K562 (cell line): ENCODE measurements at regions not wholly inside any gene's neighbourhood (a gene's known extent, or its start where the extent isn't known, plus 50 kb on each side); places are given as distances from the start of the nearest gene placed in this dataset.

Experiments used
- FOS ChIP-seq: IDR thresholded peaks from 3 replicates; pipeline ENCODE4 v1.6.1; 2011; ENCODE audit not compliant: insufficient read length; ENCODE audit errors: extremely low read depth
- HNRNPH1 ChIP-seq: fragments of 200-400 bp; formaldehyde crosslinking; optimal IDR thresholded peaks from 2 replicates; pipeline ENCODE3; 2017; ENCODE audit warnings: low read depth, mild to moderate bottlenecking, low read length, moderate library complexity
- ILK ChIP-seq: fragments of 450-650 bp; IDR thresholded peaks from 2 replicates; pipeline ENCODE4 v1.6.1; 2016; ENCODE audit warnings: missing genetic modification characterization, low read depth, mild to moderate bottlenecking, missing compliant biosample characterization, moderate library complexity, borderline replicate concordance
- LEF1 ChIP-seq: fragments of 450-650 bp; IDR thresholded peaks from 2 replicates; pipeline ENCODE4 v1.6.1; 2016; ENCODE audit warnings: mild to moderate bottlenecking
- NCOA2 ChIP-seq, 2 experiments: fragments of 450-650 bp; IDR thresholded peaks; 2 replicates each; pipeline ENCODE4 v1.6.1; 2018; ENCODE audit warnings: mild to moderate bottlenecking in 2 of 2, moderate library complexity in 1 of 2; ENCODE audit not compliant: partially characterized antibody in 2 of 2
- ZNF561 ChIP-seq: fragments of 450-650 bp; formaldehyde crosslinking; conservative IDR thresholded peaks from 2 replicates; pipeline ENCODE4 v1.4.0; 2020; ENCODE audit warnings: mild to moderate bottlenecking, moderate library complexity
- TF ChIP-seq, protein P1 (sequence below), 2 experiments: fragments of 250-450 bp in 1 of 2; fragments of 450-650 bp in 1 of 2; sonication (Bioruptor Pico) in 1 of 2; IDR thresholded peaks; 2 replicates each; pipeline versions ENCODE4 v1.6.1 to v1.8.0; 2016 to 2021; ENCODE audit warnings: mild to moderate bottlenecking in 2 of 2, moderate library complexity in 2 of 2, missing compliant biosample characterization in 1 of 2, missing genetic modification characterization in 1 of 2
- TF ChIP-seq, protein P2 (sequence below): fragments of 450-650 bp; IDR thresholded peaks from 2 replicates; pipeline ENCODE4 v1.6.1; 2016; ENCODE audit warnings: low read depth

DNA sequence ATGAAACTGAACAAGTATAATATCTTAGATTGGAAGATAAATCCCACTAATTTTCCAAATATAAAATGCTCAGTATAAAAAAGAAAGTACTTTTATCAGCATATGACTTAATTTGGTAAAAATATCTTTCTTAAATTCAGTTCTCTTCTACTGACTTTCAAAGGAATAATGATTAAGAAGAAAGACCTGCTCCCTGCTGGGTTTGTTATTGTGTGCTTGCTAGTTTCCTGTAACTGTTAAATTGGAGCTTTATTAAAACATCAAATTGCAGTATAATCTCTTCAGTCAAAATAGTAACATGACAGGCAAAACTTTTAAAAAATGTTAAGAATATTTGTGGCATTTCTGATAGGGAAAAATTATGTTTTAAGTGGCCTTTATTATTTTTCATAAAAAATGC is 1317.4 kb upstream of the CDH2 start (continued):
- TF ChIP-seq, protein P1, sequence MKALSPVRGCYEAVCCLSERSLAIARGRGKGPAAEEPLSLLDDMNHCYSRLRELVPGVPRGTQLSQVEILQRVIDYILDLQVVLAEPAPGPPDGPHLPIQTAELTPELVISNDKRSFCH (CRISPR knock-in tag; IDR thresholded peaks at IDR 0.05): no peak
- TF ChIP-seq, protein P1 (tag; IDR thresholded peaks at IDR 0.05): no peak
- TF ChIP-seq HNRNPH1 (no peak), NCOA2 (IDR thresholded peaks at IDR 0.05; ENCODE audit: partially characterized antibody in 2 of 2) (no peak), LEF1 (no peak), ILK (tag) (no peak), ZNF561 (no peak), FOS (no peak)
- TF ChIP-seq, protein P2, sequence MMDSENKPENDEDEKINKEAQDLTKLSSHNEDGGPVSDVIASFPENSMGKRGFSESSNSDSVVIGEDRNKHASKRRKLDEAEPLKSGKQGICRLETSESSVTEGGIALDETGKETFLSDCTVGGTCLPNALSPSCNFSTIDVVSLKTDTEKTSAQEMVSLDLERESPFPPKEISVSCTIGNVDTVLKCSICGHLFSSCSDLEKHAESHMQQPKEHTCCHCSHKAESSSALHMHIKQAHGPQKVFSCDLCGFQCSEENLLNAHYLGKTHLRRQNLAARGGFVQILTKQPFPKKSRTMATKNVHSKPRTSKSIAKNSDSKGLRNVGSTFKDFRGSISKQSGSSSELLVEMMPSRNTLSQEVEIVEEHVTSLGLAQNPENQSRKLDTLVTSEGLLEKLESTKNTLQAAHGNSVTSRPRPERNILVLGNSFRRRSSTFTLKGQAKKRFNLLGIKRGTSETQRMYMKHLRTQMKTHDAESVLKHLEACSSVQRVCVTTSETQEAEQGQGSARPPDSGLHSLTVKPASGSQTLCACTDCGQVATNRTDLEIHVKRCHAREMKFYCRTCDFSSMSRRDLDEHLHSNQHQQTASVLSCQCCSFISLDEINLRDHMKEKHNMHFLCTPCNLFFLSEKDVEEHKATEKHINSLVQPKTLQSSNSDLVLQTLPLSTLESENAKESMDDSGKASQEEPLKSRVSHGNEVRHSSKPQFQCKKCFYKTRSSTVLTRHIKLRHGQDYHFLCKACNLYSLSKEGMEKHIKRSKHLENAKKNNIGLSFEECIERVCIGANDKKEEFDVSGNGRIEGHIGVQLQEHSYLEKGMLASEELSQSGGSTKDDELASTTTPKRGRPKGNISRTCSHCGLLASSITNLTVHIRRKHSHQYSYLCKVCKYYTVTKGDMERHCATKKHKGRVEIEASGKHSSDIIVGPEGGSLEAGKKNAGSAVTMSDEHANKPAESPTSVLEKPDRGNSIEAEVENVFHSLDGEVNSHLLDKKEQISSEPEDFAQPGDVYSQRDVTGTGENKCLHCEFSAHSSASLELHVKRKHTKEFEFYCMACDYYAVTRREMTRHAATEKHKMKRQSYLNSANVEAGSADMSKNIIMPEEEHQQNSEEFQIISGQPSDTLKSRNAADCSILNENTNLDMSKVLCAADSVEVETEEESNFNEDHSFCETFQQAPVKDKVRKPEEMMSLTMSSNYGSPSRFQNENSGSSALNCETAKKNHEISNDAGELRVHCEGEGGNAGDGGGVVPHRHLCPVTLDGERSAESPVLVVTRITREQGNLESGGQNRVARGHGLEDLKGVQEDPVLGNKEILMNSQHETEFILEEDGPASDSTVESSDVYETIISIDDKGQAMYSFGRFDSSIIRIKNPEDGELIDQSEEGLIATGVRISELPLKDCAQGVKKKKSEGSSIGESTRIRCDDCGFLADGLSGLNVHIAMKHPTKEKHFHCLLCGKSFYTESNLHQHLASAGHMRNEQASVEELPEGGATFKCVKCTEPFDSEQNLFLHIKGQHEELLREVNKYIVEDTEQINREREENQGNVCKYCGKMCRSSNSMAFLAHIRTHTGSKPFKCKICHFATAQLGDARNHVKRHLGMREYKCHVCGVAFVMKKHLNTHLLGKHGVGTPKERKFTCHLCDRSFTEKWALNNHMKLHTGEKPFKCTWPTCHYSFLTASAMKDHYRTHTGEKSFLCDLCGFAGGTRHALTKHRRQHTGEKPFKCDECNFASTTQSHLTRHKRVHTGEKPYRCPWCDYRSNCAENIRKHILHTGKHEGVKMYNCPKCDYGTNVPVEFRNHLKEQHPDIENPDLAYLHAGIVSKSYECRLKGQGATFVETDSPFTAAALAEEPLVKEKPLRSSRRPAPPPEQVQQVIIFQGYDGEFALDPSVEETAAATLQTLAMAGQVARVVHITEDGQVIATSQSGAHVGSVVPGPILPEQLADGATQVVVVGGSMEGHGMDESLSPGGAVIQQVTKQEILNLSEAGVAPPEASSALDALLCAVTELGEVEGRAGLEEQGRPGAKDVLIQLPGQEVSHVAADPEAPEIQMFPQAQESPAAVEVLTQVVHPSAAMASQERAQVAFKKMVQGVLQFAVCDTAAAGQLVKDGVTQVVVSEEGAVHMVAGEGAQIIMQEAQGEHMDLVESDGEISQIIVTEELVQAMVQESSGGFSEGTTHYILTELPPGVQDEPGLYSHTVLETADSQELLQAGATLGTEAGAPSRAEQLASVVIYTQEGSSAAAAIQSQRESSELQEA: no peak
- TF ChIP-seq, all 486 proteins: peak for 0
